ENCODE measurements at regions not wholly inside any gene's neighbourhood (a gene's known extent, or its start where the extent isn't known, plus 50 kb on each side); places are given as distances from the start of the nearest gene placed in this dataset.
A peak's percentile ranks its signal among the peaks of the same experiment; 100 is the strongest.

DNA sequence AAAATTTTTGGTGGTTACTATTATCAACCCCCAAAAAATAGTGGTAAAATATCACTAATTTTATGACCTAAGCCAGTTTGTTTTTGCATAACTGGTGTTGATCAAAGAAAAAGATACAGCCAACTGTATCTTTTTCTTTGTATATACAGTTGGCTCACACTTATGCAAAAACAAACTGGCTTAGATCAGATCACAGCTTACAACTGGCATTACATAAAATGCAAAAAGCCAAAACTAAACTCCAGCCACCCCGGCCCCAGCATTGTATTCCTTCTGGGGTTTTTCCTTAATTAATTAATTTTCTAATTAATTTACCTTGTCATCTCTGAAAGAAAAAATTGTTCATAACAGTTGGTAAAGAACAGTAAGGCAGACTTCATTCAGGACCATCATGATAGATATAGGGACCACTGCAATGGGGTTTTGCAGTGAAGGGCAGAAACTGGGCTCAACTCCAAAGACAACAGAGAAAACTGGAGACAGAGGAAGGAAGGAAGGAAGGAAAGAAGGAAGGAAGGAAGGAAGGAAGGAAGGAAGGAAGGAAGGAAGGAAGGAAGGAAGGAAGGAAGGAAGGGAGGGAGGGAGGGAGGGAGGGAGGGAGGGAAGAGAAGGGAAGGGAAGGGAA lies 202.1 kb downstream of the HNRNPD start:
- no peak overlapping the region for H3K9ac ChIP-seq (ENCODE audit: insufficient read depth in 1 of 2, low read length in 2 of 2)
- H3K27ac ChIP-seq (ENCODE audit: low read depth in 1 of 2, low read length in 1 of 2) = no peak overlapping the region
- no peak for ATAC-seq (ENCODE audit: insufficient read depth, low FRiP score)
- 64 to 76% methylated on average over 1 of the region's 1 CpG for WGBS, 2 donors
- H3K4me1 ChIP-seq (ENCODE audit: control insufficient read depth in 5 of 5, insufficient read depth in 5 of 5, low read length in 5 of 5) = peaks cover 0 to 13% (median 0%) of the 10 kb centered on the region in 5 donors
- no peak for TF ChIP-seq CTCF (IDR thresholded peaks at IDR 0.05; ENCODE audit: control extremely low read depth, extremely low read depth)
- H3K27me3 ChIP-seq (ENCODE audit: control insufficient read depth in 3 of 3, insufficient read depth in 3 of 3, low read length in 2 of 3) = no peaks in the 10 kb centered on the region
- H3K9me3 ChIP-seq (ENCODE audit: control insufficient read depth in 4 of 4, insufficient read depth in 3 of 4, low read length in 3 of 4) = peaks cover 0 to 8% (median 2%) of the 10 kb centered on the region in 4 donors
- H3K36me3 ChIP-seq (ENCODE audit: control insufficient read depth in 4 of 4, insufficient read depth in 4 of 4, low read length in 4 of 4) = no peaks in the 10 kb centered on the region
- H3K4me3 ChIP-seq = no peak overlapping the region
- DNase-seq = peak; percentile 18 to 87 (median 78)

DNA sequence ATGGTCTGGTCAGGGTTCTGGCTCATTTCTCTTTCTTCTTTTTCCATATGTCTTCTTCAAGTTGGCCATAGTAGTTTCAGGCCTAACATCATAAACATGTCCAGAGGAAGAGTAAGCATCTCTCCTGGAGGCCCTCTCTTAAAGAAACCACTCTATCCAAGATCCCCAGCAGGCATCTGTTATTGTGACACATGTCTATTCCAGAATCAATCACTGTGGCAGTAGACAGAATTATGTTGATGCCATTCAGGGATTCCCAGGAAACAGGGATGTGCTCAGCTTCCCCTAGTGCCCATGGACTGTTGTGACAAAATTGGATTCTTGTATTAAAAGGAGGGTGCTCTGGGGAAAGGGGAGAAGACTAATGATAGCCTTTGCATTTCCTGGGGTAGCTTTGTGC lies 224.0 kb downstream of the HNRNPD start:
- Histone ChIP-seq H3K4me3 (no peak overlapping the region), H3K27ac (ENCODE audit: low read depth in 1 of 2, low read length in 1 of 2) (no peak overlapping the region), H3K9me3 (ENCODE audit: control insufficient read depth in 4 of 4, insufficient read depth in 3 of 4, low read length in 3 of 4) (no peaks in the 10 kb centered on the region), H3K4me1 (ENCODE audit: control insufficient read depth in 5 of 5, insufficient read depth in 5 of 5, low read length in 5 of 5) (no peaks in the 10 kb centered on the region), H3K9ac (ENCODE audit: insufficient read depth in 1 of 2, low read length in 2 of 2) (no peak overlapping the region), H3K27me3 (ENCODE audit: control insufficient read depth in 3 of 3, insufficient read depth in 3 of 3, low read length in 2 of 3) (no peaks in the 10 kb centered on the region), H3K36me3 (ENCODE audit: control insufficient read depth in 4 of 4, insufficient read depth in 4 of 4, low read length in 4 of 4) (no peaks in the 10 kb centered on the region)
- no peak for ATAC-seq (ENCODE audit: insufficient read depth, low FRiP score)
- DNase-seq = no peak
- TF ChIP-seq CTCF (IDR thresholded peaks at IDR 0.05; ENCODE audit: control extremely low read depth, extremely low read depth) = no peak

- no peaks in the 10 kb centered on the region for H3K9me3 ChIP-seq (ENCODE audit: control insufficient read depth in 4 of 4, insufficient read depth in 3 of 4, low read length in 3 of 4)
- DNase-seq (no peak), ATAC-seq (ENCODE audit: insufficient read depth, low FRiP score) (no peak)
- 82% methylated on average over 3 of the region's 3 CpGs for WGBS, 2 donors
- no peaks in the 10 kb centered on the region for H3K36me3 ChIP-seq (ENCODE audit: control insufficient read depth in 4 of 4, insufficient read depth in 4 of 4, low read length in 4 of 4)
- no peak overlapping the region for H3K9ac ChIP-seq (ENCODE audit: insufficient read depth in 1 of 2, low read length in 2 of 2)
- H3K27ac ChIP-seq (ENCODE audit: low read depth in 1 of 2, low read length in 1 of 2) = no peak overlapping the region
- H3K4me3 ChIP-seq = no peak overlapping the region
- H3K27me3 ChIP-seq (ENCODE audit: control insufficient read depth in 3 of 3, insufficient read depth in 3 of 3, low read length in 2 of 3) = no peaks in the 10 kb centered on the region
- TF ChIP-seq CTCF (IDR thresholded peaks at IDR 0.05; ENCODE audit: control extremely low read depth, extremely low read depth) = no peak
- no peaks in the 10 kb centered on the region for H3K4me1 ChIP-seq (ENCODE audit: control insufficient read depth in 5 of 5, insufficient read depth in 5 of 5, low read length in 5 of 5)
Observed at GRCh38 chr4:82145850-82146249, 227.9 kb downstream of the HNRNPD start.

- no peaks in the 10 kb centered on the region for H3K4me1 ChIP-seq (ENCODE audit: control insufficient read depth in 5 of 5, insufficient read depth in 5 of 5, low read length in 5 of 5)
- TF ChIP-seq CTCF (IDR thresholded peaks at IDR 0.05; ENCODE audit: control extremely low read depth, extremely low read depth) = no peak
- H3K27me3 ChIP-seq (ENCODE audit: control insufficient read depth in 3 of 3, insufficient read depth in 3 of 3, low read length in 2 of 3) = no peaks in the 10 kb centered on the region
- no peak overlapping the region for H3K27ac ChIP-seq (ENCODE audit: low read depth in 1 of 2, low read length in 1 of 2)
- H3K9me3 ChIP-seq (ENCODE audit: control insufficient read depth in 4 of 4, insufficient read depth in 3 of 4, low read length in 3 of 4) = no peaks in the 10 kb centered on the region
- WGBS, 2 donors = 87 to 97% methylated on average over 1 to 2 of the region's 2 CpGs
- no peak overlapping the region for H3K9ac ChIP-seq (ENCODE audit: insufficient read depth in 1 of 2, low read length in 2 of 2)
- no peak for DNase-seq
- ATAC-seq (ENCODE audit: insufficient read depth, low FRiP score) = no peak
- no peak overlapping the region for H3K4me3 ChIP-seq
- H3K36me3 ChIP-seq (ENCODE audit: control insufficient read depth in 4 of 4, insufficient read depth in 4 of 4, low read length in 4 of 4) = no peaks in the 10 kb centered on the region
Observed at GRCh38 chr4:82140422-82140821, 233.4 kb downstream of the HNRNPD start.
